Endometrial microvascular endothelial cells (primary cell): ENCODE measurements at regions not wholly inside any gene's neighbourhood (a gene's known extent, or its start where the extent isn't known, plus 50 kb on each side); places are given as distances from the start of the nearest gene placed in this dataset.
"Not testable (repeated sequence)": the region's sequence is repeated elsewhere in the genome, so short reads cannot be mapped to it uniquely, and the experiment has no call there.

ENCODE experiments used
- in situ Hi-C: cut with HindIII; loops from 2 replicates; pipeline ENCODE4 v1.10.0; 2017; ENCODE audit warnings: low sequenced_read_pairs, low pct_unique_long_range_greater_than_20kb; ENCODE audit errors: inconsistent ontology term

DNA sequence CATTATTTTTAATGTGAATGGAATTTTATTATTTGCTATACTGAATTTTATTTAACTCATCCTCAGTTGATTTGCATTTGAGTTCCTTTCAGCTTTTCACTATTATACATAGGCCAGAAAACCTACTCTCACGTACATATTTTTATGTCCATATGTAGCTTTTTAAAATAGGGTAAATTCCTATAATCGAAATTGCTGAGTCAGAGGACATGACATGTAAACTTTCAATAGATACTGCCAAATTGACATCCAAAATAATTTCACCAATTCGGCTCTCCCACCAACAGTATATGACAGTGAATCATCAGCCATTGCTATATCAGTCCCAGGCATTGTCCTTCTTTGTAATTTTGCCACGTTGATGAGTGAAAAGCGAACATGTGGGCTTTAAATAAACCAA, 222.5 kb downstream of the SQOR start:
- in situ Hi-C loops, result no loop called here

DNA sequence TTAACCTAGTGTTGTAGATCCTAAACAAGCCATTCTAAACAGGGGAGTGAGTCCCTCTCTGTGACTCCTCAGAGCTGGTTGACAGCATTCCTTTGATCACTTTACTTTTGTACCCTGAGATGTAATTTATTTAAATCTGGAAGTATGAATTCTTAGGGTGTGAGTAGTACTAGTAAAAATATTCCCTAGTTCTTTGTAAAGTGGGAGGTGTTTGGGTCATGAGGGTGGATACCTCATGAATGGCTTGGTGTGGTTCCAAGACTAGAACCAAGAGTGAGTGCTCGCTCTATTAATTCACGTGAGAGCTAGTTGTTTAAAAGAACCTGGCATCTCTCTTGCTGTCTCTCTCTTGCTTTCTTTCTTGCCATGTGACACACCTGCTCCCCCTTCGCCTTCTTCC, 223.7 kb downstream of the SQOR start:
- in situ Hi-C loops, result no loop called here

GRCh38 chr15:45862034-45862433, 227.2 kb downstream of the SQOR start:
- in situ Hi-C loops, result no loop called here

GRCh38 chr15:45863881-45864580, 229.2 kb downstream of the SQOR start:
- in situ Hi-C loops, result no loop called here

- in situ Hi-C loops, result no loop called here
These were observed 231.8 kb downstream of the SQOR start for GRCh38 chr15:45866616-45867015.

GRCh38 chr15:45867281-45867680, 232.5 kb downstream of the SQOR start:
- in situ Hi-C loops, result no loop called here

GRCh38 chr15:45868109-45868691, 233.4 kb downstream of the SQOR start:
- in situ Hi-C loops, result no loop called here

DNA sequence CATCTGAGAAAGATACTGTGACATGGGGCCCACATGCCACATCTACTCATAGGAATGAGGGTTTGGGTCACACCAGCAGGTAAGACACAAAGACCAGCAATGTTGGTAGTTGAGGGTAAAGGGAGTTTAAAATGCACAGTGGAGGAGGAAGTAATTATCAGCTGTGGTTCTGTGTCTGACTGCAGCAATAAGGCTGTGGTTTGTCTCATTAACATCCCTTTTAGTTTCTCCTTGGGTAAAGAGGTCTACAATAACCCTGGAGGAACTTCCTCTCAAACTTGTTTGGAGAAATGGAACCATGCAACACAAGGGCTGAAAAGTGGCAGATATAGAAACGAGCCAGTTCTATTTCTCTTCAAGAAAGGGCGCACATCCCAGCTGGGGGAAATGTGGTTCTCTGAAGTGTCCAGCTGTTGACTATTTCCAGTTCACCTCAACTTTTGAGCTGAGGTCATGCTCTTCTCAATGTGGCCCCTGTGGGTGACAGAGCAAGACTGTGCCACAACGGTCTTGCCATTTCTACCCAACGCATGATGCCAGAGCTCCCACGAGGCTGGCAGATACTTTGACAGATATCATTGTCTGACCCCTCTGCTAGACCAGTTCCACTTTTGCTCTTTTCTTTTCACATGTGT, 234.3 kb downstream of the SQOR start:
- in situ Hi-C loops, result no loop called here

DNA sequence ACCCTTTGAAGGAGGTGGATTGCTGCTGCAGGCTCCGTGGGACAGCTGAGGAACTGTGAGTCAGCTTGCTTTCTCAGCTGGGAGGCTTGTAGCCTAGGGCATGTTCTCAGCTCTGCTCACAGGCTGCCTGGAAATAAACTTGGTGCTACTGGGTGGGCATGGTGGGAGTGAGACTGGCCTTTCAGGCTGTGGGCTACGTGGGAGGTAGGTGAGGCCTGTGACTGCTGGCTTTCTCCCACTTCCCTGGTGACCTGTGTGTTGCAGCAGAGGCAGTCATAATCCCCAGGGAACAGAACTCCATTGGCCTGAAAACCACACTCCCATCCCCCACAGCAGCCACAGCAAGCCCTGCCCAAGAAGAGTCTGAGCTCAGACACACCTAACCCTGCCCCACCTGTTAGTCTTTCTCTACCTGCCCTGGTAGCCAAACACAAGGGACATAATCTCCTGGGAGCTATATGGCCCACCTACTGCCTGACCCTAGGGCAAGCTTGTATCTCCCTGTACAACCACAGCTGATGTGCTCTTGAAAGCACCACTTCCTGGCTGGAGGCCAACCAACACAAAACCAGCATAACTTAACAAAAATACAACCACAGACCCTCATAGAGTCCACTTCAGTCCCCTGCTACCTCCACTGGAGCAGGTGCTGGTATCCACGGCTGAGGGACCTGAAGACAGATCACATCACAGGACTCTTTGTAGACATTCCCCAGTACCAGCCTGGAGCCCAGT, 236.5 kb downstream of the SQOR start:
- in situ Hi-C loops, result no loop called here

GRCh38 chr15:45873781-45874180, 239.0 kb downstream of the SQOR start:
- in situ Hi-C loops, result no loop called here

DNA sequence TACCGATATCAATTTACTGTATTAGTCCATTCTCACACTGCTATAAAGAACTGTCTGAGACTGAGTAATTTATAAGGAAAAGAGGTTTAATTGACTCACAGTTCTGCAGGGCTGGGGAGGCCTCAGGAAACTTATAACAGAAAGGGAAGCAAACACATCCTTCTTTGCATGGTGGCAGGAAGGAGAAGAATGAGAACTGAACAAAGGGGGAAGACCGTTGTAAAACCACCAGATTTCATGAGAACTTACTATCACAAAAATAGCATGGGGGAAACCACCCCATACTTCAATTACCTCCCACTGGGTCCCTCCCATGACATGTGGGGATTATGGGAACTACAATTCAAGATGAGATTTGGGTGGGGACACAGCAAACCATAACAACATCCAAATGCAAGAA, 239.7 kb downstream of the SQOR start:
- in situ Hi-C loops, result not testable (repeated sequence)

DNA sequence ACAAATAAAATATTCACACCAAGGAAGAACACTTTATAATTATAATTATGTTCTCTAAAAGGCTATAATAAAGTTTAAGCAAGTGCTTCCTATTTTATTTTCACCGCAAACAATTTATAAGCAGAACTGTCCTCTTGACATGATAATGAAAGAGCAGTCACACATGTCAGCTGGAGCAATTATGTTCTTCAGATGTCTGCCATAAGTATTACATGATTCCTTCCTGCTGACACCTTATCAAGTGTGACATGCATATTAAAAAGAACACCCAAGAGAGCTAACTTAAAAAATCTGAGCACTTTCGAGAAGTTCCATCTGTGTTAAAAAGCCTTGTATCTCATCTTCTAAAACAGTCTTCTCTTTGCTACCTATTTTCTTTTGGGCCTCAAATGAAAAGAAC, 249.5 kb downstream of the SQOR start:
- in situ Hi-C loops, result no loop called here

- in situ Hi-C loops, result no loop called here
These were observed 250.1 kb downstream of the SQOR start for GRCh38 chr15:45884755-45885445.

DNA sequence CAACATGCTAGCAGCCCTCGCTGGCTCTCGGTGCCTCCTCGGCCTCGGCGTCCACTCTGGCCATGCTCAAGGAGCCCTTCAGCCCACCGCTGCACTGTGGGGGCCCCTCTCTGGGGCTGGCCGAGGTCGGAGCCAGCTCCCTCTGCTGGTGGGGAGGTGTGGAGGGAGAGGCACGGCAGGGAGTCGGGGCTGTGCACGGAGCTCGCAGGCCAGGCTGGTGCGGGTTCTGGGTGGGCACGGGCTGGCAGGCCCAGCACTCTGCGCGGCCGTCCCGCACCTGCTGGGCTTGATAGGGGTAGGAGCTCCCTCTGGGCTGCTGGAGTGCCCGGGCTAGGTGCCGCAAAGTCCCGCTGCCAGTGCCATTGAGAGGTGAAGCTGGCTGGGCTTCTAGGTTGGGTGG, 251.0 kb downstream of the SQOR start:
- in situ Hi-C loops, result no loop called here

- in situ Hi-C loops, result no loop called here
These were observed 256.9 kb downstream of the SQOR start for GRCh38 chr15:45891766-45892165.

DNA sequence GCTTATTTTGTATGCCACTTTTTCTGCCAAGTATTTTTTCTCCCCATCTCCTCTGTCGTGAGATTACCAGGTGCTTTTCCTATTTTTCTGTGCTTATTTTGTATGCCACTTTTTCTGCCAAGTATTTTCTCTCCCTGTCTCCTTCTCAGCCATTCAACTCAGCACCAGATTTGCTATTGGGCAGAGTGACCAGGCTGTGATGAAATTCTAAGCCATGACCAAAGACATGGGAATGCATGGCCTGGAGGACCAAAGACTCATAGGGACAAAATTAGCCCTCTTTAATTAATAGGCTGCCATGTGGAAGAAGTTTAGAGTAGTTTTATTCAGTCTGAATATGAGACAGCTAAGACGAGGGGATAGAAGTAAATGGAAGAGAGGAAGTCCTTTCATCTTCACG, 257.4 kb downstream of the SQOR start:
- in situ Hi-C loops, result no loop called here

DNA sequence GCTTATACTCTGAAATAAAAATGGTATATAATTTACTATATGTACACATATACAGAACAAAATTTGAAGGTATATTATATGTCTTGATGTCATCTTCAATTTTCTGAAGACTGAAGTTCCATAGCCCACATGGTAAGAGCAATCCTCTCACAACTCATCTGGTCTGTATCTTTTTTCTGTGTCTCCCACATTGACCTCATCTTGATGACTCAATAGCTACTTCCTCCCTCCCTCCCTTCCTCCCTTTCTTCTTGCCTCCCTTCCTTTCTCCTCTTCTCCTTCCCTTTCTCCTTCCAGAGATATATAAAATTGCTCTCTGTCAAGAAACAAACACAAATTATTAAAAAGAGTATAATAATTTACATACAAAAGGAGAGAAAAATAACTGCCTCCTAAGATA, 268.5 kb downstream of the SQOR start:
- in situ Hi-C loops, result no loop called here

- in situ Hi-C loops, result no loop called here
These were observed 269.2 kb downstream of the SQOR start for GRCh38 chr15:45904019-45904418.

DNA sequence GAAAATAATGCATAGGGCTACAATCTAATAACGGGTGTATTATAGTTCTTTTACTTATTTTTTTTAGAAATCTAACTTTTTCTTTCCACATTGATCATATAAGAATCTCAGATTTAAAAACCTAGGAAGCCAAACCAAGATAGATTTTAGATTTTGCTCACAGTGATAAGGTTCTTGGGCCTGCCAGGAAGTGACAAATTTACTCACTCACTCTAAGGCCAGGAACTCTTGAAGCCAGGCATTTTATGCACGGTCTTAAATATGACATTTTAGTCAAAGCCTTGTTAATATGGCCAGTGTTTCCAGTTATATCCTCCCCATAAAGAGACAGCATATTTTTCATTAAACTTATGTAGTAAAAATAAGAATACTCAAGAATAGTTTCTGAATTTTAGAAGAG, 271.4 kb downstream of the SQOR start:
- in situ Hi-C loops, result no loop called here
